ENCODE measurements at regions not wholly inside any gene's neighbourhood (a gene's known extent, or its start where the extent isn't known, plus 50 kb on each side); places are given as distances from the start of the nearest gene placed in this dataset.
A peak's percentile ranks its signal among the peaks of the same experiment; 100 is the strongest.

- BruUV-seq (replicated peaks) = no TSS peak
- Mint-ChIP-seq H3K27me3 (ENCODE audit: insufficient read depth, unreplicated experiment) (no peaks in the 10 kb centered on the region), H3K36me3 (ENCODE audit: insufficient read depth, unreplicated experiment) (no peaks in the 10 kb centered on the region), H3K9me3 (ENCODE audit: unreplicated experiment) (no peaks in the 10 kb centered on the region), H3K4me3 (ENCODE audit: unreplicated experiment) (no peak overlapping the region), H3K27ac (ENCODE audit: low read depth, unreplicated experiment) (peak overlapping the region; percentile 39), H3K4me1 (ENCODE audit: insufficient read depth, unreplicated experiment) (peaks cover 7% of the 10 kb centered on the region)
- CTCF ChIA-PET = interaction anchor here (0.6 to 0.9 kb wide), 5 partner anchors 13 to 206 kb away, joined by 3 to 6 read pairs (median 4); no protein-coding TSS in a partner anchor
- POLR2A ChIA-PET = interaction anchor here (0.8 kb wide), 1 partner anchor 39 kb away, joined by 3 read pairs; no protein-coding TSS in a partner anchor
- intact Hi-C loops (cut with micrococcal nuclease) = no loop called here
- no peak for TF ChIP-seq CTCF (IDR thresholded peaks at IDR 0.05; ENCODE audit: unreplicated experiment)
- no peak for DNase-seq (ENCODE audit: unreplicated experiment)
These were observed 167.2 kb upstream of the SERTAD2 start for GRCh38 chr2:64820901-64821300.

- Mint-ChIP-seq H3K4me1 (ENCODE audit: insufficient read depth, unreplicated experiment) (peaks cover under 1% of the 10 kb centered on the region), H3K27ac (ENCODE audit: low read depth, unreplicated experiment) (no peak overlapping the region), H3K27me3 (ENCODE audit: insufficient read depth, unreplicated experiment) (no peaks in the 10 kb centered on the region), H3K36me3 (ENCODE audit: insufficient read depth, unreplicated experiment) (no peaks in the 10 kb centered on the region), H3K4me3 (ENCODE audit: unreplicated experiment) (no peak overlapping the region), H3K9me3 (ENCODE audit: unreplicated experiment) (no peaks in the 10 kb centered on the region)
- intact Hi-C loops (cut with micrococcal nuclease) = no loop called here
- BruUV-seq (replicated peaks) = no TSS peak
- ChIA-PET POLR2A (no interaction called here), CTCF (interaction anchor here (0.6 to 2.7 kb wide), 2 partner anchors 9 to 315 kb away, joined by 3 to 8 read pairs; no protein-coding TSS in a partner anchor)
- TF ChIP-seq CTCF (IDR thresholded peaks at IDR 0.05; ENCODE audit: unreplicated experiment) = no peak
- DNase-seq (ENCODE audit: unreplicated experiment) = no peak
These were observed 165.4 kb upstream of the SLC1A4 start for GRCh38 chr2:64823794-64824193.

- Mint-ChIP-seq H3K4me1 (ENCODE audit: insufficient read depth, unreplicated experiment) (peaks cover 2% of the 10 kb centered on the region), H3K9me3 (ENCODE audit: unreplicated experiment) (no peaks in the 10 kb centered on the region), H3K27ac (ENCODE audit: low read depth, unreplicated experiment) (no peak overlapping the region), H3K4me3 (ENCODE audit: unreplicated experiment) (no peak overlapping the region), H3K27me3 (ENCODE audit: insufficient read depth, unreplicated experiment) (no peaks in the 10 kb centered on the region), H3K36me3 (ENCODE audit: insufficient read depth, unreplicated experiment) (no peaks in the 10 kb centered on the region)
- ChIA-PET CTCF (interaction anchor here (0.5 to 0.6 kb wide), 2 partner anchors 339 to 579 kb away, joined by 3 to 4 read pairs; no protein-coding TSS in a partner anchor), POLR2A (interaction anchor here (0.6 kb wide), 1 partner anchor 884 kb away, joined by 3 read pairs; no protein-coding TSS in a partner anchor)
- no peak for DNase-seq (ENCODE audit: unreplicated experiment)
- no peak for TF ChIP-seq CTCF (IDR thresholded peaks at IDR 0.05; ENCODE audit: unreplicated experiment)
- intact Hi-C loops (cut with micrococcal nuclease) = no loop called here
- BruUV-seq (replicated peaks) = no TSS peak
These were observed 163.2 kb upstream of the SLC1A4 start for GRCh38 chr2:64825831-64826491.

GRCh38 chr2:64826703-64827102, 162.5 kb upstream of the SLC1A4 start:
- ChIA-PET CTCF (interaction anchor here (0.6 kb wide), 1 partner anchor 580 kb away, joined by 4 read pairs; no protein-coding TSS in a partner anchor), POLR2A (interaction anchor here (0.6 kb wide), 1 partner anchor 884 kb away, joined by 3 read pairs; no protein-coding TSS in a partner anchor)
- H3K36me3 Mint-ChIP-seq (ENCODE audit: insufficient read depth, unreplicated experiment) = no peaks in the 10 kb centered on the region
- H3K4me1 Mint-ChIP-seq (ENCODE audit: insufficient read depth, unreplicated experiment) = peaks cover 6% of the 10 kb centered on the region
- no peak overlapping the region for H3K4me3 Mint-ChIP-seq (ENCODE audit: unreplicated experiment)
- intact Hi-C loops (cut with micrococcal nuclease) = no loop called here
- BruUV-seq (replicated peaks) = no TSS peak
- H3K9me3 Mint-ChIP-seq (ENCODE audit: unreplicated experiment) = no peaks in the 10 kb centered on the region
- H3K27ac Mint-ChIP-seq (ENCODE audit: low read depth, unreplicated experiment) = no peak overlapping the region
- H3K27me3 Mint-ChIP-seq (ENCODE audit: insufficient read depth, unreplicated experiment) = no peaks in the 10 kb centered on the region
- DNase-seq (ENCODE audit: unreplicated experiment) = no peak
- no peak for TF ChIP-seq CTCF (IDR thresholded peaks at IDR 0.05; ENCODE audit: unreplicated experiment)
